GM21619 (cell line): ENCODE measurements at regions not wholly inside any gene's neighbourhood (a gene's known extent, or its start where the extent isn't known, plus 50 kb on each side); places are given as distances from the start of the nearest gene placed in this dataset.
"Not testable (repeated sequence)": the region's sequence is repeated elsewhere in the genome, so short reads cannot be mapped to it uniquely, and the experiment has no call there.

Source experiments
- ATAC-seq: cut with Tn5 transposase; IDR thresholded peaks from one replicate; pipeline ENCODE4 v1.9.1; 2021; ENCODE audit not compliant: unreplicated experiment

DNA sequence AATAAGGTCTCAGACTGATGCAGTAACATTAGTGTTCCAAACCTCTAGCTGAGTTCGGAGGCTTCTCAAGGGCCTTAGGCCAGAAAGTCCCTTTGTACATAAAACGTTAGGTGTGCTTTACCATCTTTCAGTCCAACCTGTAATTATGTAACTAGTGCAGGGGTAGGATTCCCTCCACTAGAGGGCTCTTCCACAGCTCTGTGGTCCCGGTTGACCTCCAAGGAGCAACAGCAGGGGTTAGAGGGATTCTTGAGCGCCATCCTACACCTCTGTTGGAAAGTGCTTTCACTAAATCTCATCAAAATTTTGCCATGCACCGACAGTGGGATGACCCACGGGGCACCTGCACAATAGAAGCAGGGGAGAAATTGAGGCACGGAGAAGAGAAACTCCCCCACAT, 155.8 kb upstream of the LRP1B start:
- peak; percentile 77 for ATAC-seq

DNA sequence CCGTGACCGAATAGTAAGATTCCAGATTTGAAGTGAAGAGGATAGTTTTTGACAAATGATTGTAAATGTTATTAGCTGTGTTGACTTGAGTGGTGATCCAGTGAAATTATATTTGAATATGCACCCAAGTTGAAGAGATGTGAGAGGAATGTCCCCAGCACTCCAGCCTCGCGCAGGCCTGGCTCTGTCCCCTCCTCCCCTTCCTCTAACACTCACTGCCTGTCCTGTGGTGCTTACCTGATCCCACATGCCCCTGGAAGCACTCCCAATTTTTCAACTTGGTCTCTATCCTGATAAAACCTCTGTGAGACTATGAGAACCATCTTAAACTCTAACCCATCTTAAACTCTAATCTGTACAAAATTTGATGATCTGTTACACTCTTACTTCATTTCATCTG, 154.7 kb upstream of the LRP1B start:
- ATAC-seq: no peak

- not testable (repeated sequence) for ATAC-seq
Measured at GRCh38 chr2:142284336-142284735, 153.5 kb upstream of the LRP1B start.

GRCh38 chr2:142280831-142281230, 150.0 kb upstream of the LRP1B start:
- no peak for ATAC-seq

- ATAC-seq: no peak
Measured at GRCh38 chr2:142270990-142271389, 140.2 kb upstream of the LRP1B start.

DNA sequence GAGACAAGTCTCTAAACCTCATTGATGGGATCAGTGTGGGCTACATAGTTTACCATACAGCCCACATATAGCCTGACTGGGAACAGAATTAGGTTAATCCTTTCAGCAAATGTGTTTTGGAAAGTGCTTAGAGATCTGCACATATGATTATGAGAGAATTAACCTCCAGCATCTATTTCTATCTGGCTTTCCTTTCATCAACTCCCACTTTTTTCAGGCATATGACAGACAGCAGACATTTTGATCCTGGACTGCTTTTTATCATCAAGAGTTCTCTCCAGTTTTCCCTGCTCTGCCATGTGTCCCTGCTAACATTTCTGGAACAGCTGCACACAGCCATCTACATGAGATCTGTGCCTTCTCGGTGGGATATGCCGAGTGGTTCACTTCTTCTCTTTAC, 139.5 kb upstream of the LRP1B start:
- ATAC-seq: no peak

- no peak for ATAC-seq
Measured at GRCh38 chr2:142259356-142259755, 128.5 kb upstream of the LRP1B start.

- ATAC-seq: no peak
Measured at GRCh38 chr2:142254031-142254430, 123.2 kb upstream of the LRP1B start.

- ATAC-seq: no peak
Measured at GRCh38 chr2:142241016-142241415, 110.2 kb upstream of the LRP1B start.

DNA sequence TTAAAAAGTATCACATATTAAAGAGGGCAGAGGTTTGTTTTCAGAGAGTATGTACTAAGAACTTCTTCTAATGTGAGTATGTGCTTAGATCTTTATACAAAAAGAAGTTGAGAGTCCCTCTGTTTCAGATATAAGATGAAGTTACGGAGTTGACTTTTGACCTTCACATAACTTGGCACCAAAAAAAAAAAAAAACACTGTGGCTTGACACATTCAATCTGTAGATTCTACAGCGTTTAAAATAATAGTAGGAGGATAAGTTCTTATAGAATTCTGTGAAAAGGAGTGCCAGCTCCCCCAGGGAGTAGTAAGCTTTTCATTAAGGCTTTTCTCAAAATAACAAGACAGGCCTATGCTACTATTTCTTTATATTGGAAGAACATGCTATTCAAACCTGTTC, 105.4 kb upstream of the LRP1B start:
- ATAC-seq: no peak

GRCh38 chr2:142234741-142235140, 103.9 kb upstream of the LRP1B start:
- no peak for ATAC-seq

- ATAC-seq: no peak
Measured at GRCh38 chr2:142223309-142223708, 92.5 kb upstream of the LRP1B start.

GRCh38 chr2:142222715-142223114, 91.9 kb upstream of the LRP1B start:
- no peak for ATAC-seq

GRCh38 chr2:142220901-142221300, 90.1 kb upstream of the LRP1B start:
- ATAC-seq: no peak

GRCh38 chr2:142220239-142220638, 89.4 kb upstream of the LRP1B start:
- no peak for ATAC-seq

- no peak for ATAC-seq
Measured at GRCh38 chr2:142218471-142218870, 87.7 kb upstream of the LRP1B start.

- ATAC-seq: no peak
Measured at GRCh38 chr2:142217804-142218203, 87.0 kb upstream of the LRP1B start.

DNA sequence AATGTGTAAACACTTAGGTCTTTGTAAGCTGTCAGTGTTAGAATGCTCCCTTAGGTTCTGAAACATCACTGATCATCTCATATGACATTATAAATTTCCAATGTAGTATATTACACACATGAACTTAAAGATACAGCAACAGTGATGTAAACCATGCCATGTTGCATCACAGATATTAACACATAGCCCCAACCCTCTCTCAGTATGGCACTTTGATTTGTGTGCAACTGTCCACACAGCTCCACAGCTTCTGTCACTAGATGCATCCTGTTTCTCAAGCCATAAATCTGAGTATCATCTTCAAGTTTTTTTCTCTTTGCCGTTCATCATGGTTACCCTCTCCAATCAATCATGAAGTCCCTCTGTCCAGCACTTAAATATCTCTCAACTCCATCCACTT, 69.2 kb upstream of the LRP1B start:
- no peak for ATAC-seq

- ATAC-seq: no peak
Measured at GRCh38 chr2:142199073-142199472, 68.3 kb upstream of the LRP1B start.

- ATAC-seq: no peak
Measured at GRCh38 chr2:142190805-142191204, 60.0 kb upstream of the LRP1B start.

GRCh38 chr2:142189501-142189900, 58.7 kb upstream of the LRP1B start:
- ATAC-seq: no peak

GRCh38 chr2:142188562-142188961, 57.7 kb upstream of the LRP1B start:
- ATAC-seq: no peak

GRCh38 chr2:142180820-142181533, 50.2 kb upstream of the LRP1B start:
- ATAC-seq: no peak
